H1 (cell line): ENCODE measurements at regions not wholly inside any gene's neighbourhood (a gene's known extent, or its start where the extent isn't known, plus 50 kb on each side); places are given as distances from the start of the nearest gene placed in this dataset.

Experiments
- CTCF ChIA-PET: fragments of 300-600 bp; sonication (Branson Sonifier 250); formaldehyde crosslinking; loops from one replicate; lab custom pipeline; 2021; ENCODE audit not compliant: partially characterized antibody; lab: Charles Lee
- POLR2A ChIA-PET: fragments of 300-600 bp; sonication (Branson Sonifier 250); formaldehyde crosslinking; loops from one replicate; lab custom pipeline; 2021; ENCODE audit warnings: inconsistent platforms; ENCODE audit not compliant: partially characterized antibody; lab: Charles Lee
- DNase-seq, 2 experiments: peaks; one replicate each; pipeline versions ENCODE4 v3.0.0 to v3.0.0-alpha.2; 2010 to 2022; ENCODE audit warnings: low spot score in 2 of 2, low read depth in 1 of 2, mixed read lengths in 1 of 2
- FAIRE-seq: peaks from 2 replicates; lab custom pipeline; 2011; peaks lifted over from hg19 to GRCh38; lab: Jason Lieb, UNC
- H2AFZ ChIP-seq: 2 replicates; pipeline ENCODE4 v1.8.1; 2012; ENCODE audit warnings: low read length, inconsistent platforms
- H2AK5ac ChIP-seq: 2 replicates; pipeline ENCODE4 v1.6.1; 2013; ENCODE audit warnings: low read depth, low read length
- H2BK120ac ChIP-seq: replicated peaks from 2 replicates; pipeline ENCODE3; 2013; ENCODE audit warnings: low read depth, low read length, inconsistent platforms
- H2BK12ac ChIP-seq: 2 replicates; pipeline ENCODE4 v1.6.1; 2013; ENCODE audit warnings: low read depth, low read length
- H2BK15ac ChIP-seq: 2 replicates; pipeline ENCODE4 v1.6.1; 2013; ENCODE audit warnings: low read length
- H2BK20ac ChIP-seq: 2 replicates; pipeline ENCODE4 v1.6.1; 2013; ENCODE audit warnings: low read length
- H2BK5ac ChIP-seq: 2 replicates; pipeline ENCODE4 v1.6.1; 2013; ENCODE audit warnings: low read depth, low read length
- H3K14ac ChIP-seq: 2 replicates; pipeline ENCODE4 v1.6.1; 2013; ENCODE audit warnings: inconsistent platforms; ENCODE audit not compliant: insufficient read length
- H3K18ac ChIP-seq: 2 replicates; pipeline ENCODE4 v1.6.1; 2013; ENCODE audit warnings: low read length; ENCODE audit errors: extremely low read depth
- H3K23ac ChIP-seq: 2 replicates; pipeline ENCODE4 v1.6.1; 2013; ENCODE audit warnings: inconsistent platforms; ENCODE audit not compliant: insufficient read length
- H3K23me2 ChIP-seq: 2 replicates; pipeline ENCODE4 v1.6.1; 2013; ENCODE audit warnings: low read depth, low read length
- H3K27ac ChIP-seq: 2 replicates; pipeline ENCODE4 v1.6.1; 2011; ENCODE audit warnings: low read depth, low read length, inconsistent platforms
- H3K27me3 ChIP-seq, 4 experiments: replicated peaks in 1 of 4; 1 replicate in 1 of 4; 2 replicates in 3 of 4; pipeline versions ENCODE4 v1.6.1 to v1.8.1; 2011 to 2013; ENCODE audit warnings: low read length in 3 of 4, mild to moderate bottlenecking in 3 of 4, inconsistent platforms in 2 of 4, mixed read lengths in 2 of 4, moderate library complexity in 1 of 4; ENCODE audit not compliant: control insufficient read depth in 3 of 4, insufficient read depth in 3 of 4; ENCODE audit errors: extremely low read depth in 1 of 4
- H3K36me3 ChIP-seq, 4 experiments: 2 replicates each; pipeline versions ENCODE4 v1.6.1 to v1.8.1; 2011 to 2013; ENCODE audit warnings: mild to moderate bottlenecking in 4 of 4, low read length in 3 of 4, moderate library complexity in 2 of 4, control low read depth in 1 of 4, inconsistent platforms in 1 of 4; ENCODE audit not compliant: insufficient read depth in 4 of 4, control insufficient read depth in 2 of 4
- H3K4ac ChIP-seq: replicated peaks from 2 replicates; pipeline ENCODE3; 2013; ENCODE audit warnings: low read length, low read depth, mixed read lengths, inconsistent platforms; ENCODE audit not compliant: insufficient read length
- H3K4me1 ChIP-seq, 4 experiments: replicated peaks in 1 of 4; 1 replicate in 1 of 4; 2 replicates in 3 of 4; pipeline versions ENCODE4 v1.6.1 to v1.8.1; 2011 to 2013; ENCODE audit warnings: low read length in 3 of 4, inconsistent platforms in 2 of 4, mixed read lengths in 1 of 4; ENCODE audit not compliant: insufficient read depth in 4 of 4, control insufficient read depth in 3 of 4
- H3K4me2 ChIP-seq, 2 experiments: 2 replicates each; pipeline versions ENCODE4 v1.6.1 to v1.8.1; 2011 to 2013; ENCODE audit warnings: low read depth in 2 of 2, low read length in 2 of 2, control low read depth in 1 of 2, inconsistent platforms in 1 of 2, mild to moderate bottlenecking in 1 of 2; ENCODE audit not compliant: insufficient read depth in 1 of 2
- H3K4me3 ChIP-seq, 4 experiments: fragments of 200-600, 300-600 bp in 1 of 4; sonication (generic), shearing (Covaris generic), sonication (Bioruptor Twin) in 1 of 4; 2 replicates each; pipeline versions ENCODE4 v1.5.1 to v1.8.1; 2011 to 2016; ENCODE audit warnings: low read length in 4 of 4, low read depth in 3 of 4, control low read depth in 2 of 4, inconsistent platforms in 2 of 4, mild to moderate bottlenecking in 2 of 4, mixed read lengths in 1 of 4, moderate library complexity in 1 of 4; ENCODE audit not compliant: insufficient read depth in 2 of 4; ENCODE audit errors: extremely low read depth in 1 of 4
- H3K56ac ChIP-seq: replicated peaks from 2 replicates; pipeline ENCODE3; 2013; ENCODE audit warnings: low read depth, mild to moderate bottlenecking, mixed read lengths, low read length, inconsistent platforms; ENCODE audit not compliant: insufficient read length
- H3K79me1 ChIP-seq: 2 replicates; pipeline ENCODE4 v1.6.1; 2013; ENCODE audit warnings: low read depth, low read length, control low read depth
- H3K79me2 ChIP-seq, 2 experiments: 2 replicates each; pipeline versions ENCODE4 v1.6.1 to v1.8.1; 2012 to 2013; ENCODE audit warnings: low read length in 2 of 2, mild to moderate bottlenecking in 2 of 2, inconsistent platforms in 1 of 2; ENCODE audit not compliant: insufficient read depth in 2 of 2, control insufficient read depth in 1 of 2
- H3K9ac ChIP-seq, 4 experiments: replicated peaks in 1 of 4; 1 replicate in 1 of 4; 2 replicates in 3 of 4; pipeline versions ENCODE4 v1.6.1 to v1.8.1; 2011 to 2013; ENCODE audit warnings: low read depth in 3 of 4, low read length in 3 of 4, control low read depth in 2 of 4, mild to moderate bottlenecking in 2 of 4, moderate library complexity in 2 of 4, inconsistent platforms in 1 of 4; ENCODE audit errors: extremely low read depth in 1 of 4
- H3K9me3 ChIP-seq, 2 experiments: 2 replicates each; pipeline versions ENCODE4 v1.6.1 to v1.8.1; 2012 to 2013; ENCODE audit warnings: mild to moderate bottlenecking in 2 of 2, moderate library complexity in 2 of 2, control low read depth in 1 of 2, inconsistent platforms in 1 of 2, low read depth in 1 of 2, low read length in 1 of 2, mixed read lengths in 1 of 2; ENCODE audit not compliant: insufficient read depth in 2 of 2
- H4K20me1 ChIP-seq, 2 experiments: replicated peaks in 1 of 2; 2 replicates each; pipeline versions ENCODE3 to v1.8.1; 2011 to 2013; ENCODE audit warnings: inconsistent platforms in 2 of 2, low read length in 2 of 2, mild to moderate bottlenecking in 1 of 2; ENCODE audit not compliant: insufficient read depth in 2 of 2, control insufficient read depth in 1 of 2
- H4K5ac ChIP-seq: 2 replicates; pipeline ENCODE4 v1.6.1; 2013; ENCODE audit warnings: low read length, low read depth, mixed read lengths, inconsistent platforms; ENCODE audit not compliant: insufficient read length
- H4K8ac ChIP-seq: 2 replicates; pipeline ENCODE4 v1.8.0; 2013; ENCODE audit warnings: mild to moderate bottlenecking, moderate library complexity, low read length, inconsistent platforms; ENCODE audit not compliant: insufficient read depth; ENCODE audit errors: extremely low read depth
- H4K91ac ChIP-seq: replicated peaks from 2 replicates; pipeline ENCODE3; 2013; ENCODE audit warnings: low read length, mixed read lengths, inconsistent platforms; ENCODE audit not compliant: insufficient read length
- EGR1 ChIP-seq: IDR thresholded peaks from 2 replicates; pipeline ENCODE4 v1.6.1; 2011; ENCODE audit warnings: low read depth, low read length, borderline replicate concordance
- EP300 ChIP-seq, 2 experiments: IDR thresholded peaks; 1 replicate in 1 of 2; 2 replicates in 1 of 2; pipeline ENCODE4 v1.6.1; 2011 to 2012; ENCODE audit warnings: low read depth in 2 of 2, low read length in 2 of 2, mild to moderate bottlenecking in 2 of 2, borderline replicate concordance in 1 of 2, inconsistent platforms in 1 of 2, moderate library complexity in 1 of 2
- TEAD4 ChIP-seq: IDR thresholded peaks from 2 replicates; pipeline ENCODE4 v1.6.1; 2012; ENCODE audit warnings: low read depth, low read length, inconsistent platforms, mixed read lengths

DNA sequence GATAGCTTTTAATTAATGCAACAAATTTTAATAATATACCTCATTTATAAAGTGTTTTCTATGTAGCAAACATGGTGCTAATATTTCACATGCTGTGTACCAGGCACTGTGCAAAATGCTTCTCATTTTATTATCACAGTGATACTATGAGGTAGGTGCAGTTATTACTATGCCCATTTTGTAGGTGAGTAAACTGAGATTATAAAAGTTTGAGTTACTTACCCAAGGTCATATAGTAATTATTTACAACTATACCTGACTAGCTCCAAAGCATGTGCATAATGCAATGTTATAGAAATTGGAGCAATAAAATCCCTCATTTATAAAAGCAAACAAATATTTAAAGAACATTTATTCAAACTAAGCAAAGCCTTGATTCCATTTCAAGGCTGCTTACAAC, 54.5 kb upstream of the DCBLD2 start:
- H3K4me1 ChIP-seq, result no peaks in the 10 kb centered on the region
- no peak overlapping the region for H4K91ac ChIP-seq
- no peak overlapping the region for H4K5ac ChIP-seq
- no peaks in the 10 kb centered on the region for H3K36me3 ChIP-seq
- no peaks in the 10 kb centered on the region for H3K23me2 ChIP-seq
- H2AK5ac ChIP-seq, result no peak overlapping the region
- no peak overlapping the region for H3K4me3 ChIP-seq
- H3K9me3 ChIP-seq, result no peaks in the 10 kb centered on the region
- no peak for FAIRE-seq
- no peak overlapping the region for H3K4me2 ChIP-seq
- H2AFZ ChIP-seq, result no peak overlapping the region
- no peak overlapping the region for H3K4ac ChIP-seq
- H3K79me2 ChIP-seq, result no peaks in the 10 kb centered on the region
- no peak overlapping the region for H2BK20ac ChIP-seq
- H3K9ac ChIP-seq, result no peak overlapping the region
- no peak overlapping the region for H2BK15ac ChIP-seq
- no peaks in the 10 kb centered on the region for H4K20me1 ChIP-seq
- no peak for DNase-seq
- no peaks in the 10 kb centered on the region for H3K27me3 ChIP-seq
- H3K56ac ChIP-seq, result no peak overlapping the region
- no peak overlapping the region for H3K14ac ChIP-seq
- POLR2A ChIA-PET, result interaction anchor here (0.6 kb wide), 1 partner anchor 114 kb away, joined by 3 read pairs; no protein-coding TSS in a partner anchor
- TF ChIP-seq EP300 (IDR thresholded peaks at IDR 0.05; ENCODE audit: borderline replicate concordance in 1 of 2, low read depth in 2 of 2, low read length in 2 of 2) (no peak), EGR1 (no peak), TEAD4 (no peak)
- H4K8ac ChIP-seq, result no peak overlapping the region
- no peak overlapping the region for H3K27ac ChIP-seq
- H3K18ac ChIP-seq, result no peak overlapping the region
- H3K23ac ChIP-seq, result no peak overlapping the region
- CTCF ChIA-PET, result no interaction called here
- H2BK12ac ChIP-seq, result no peak overlapping the region
- H2BK5ac ChIP-seq, result no peak overlapping the region
- H2BK120ac ChIP-seq, result no peak overlapping the region
- no peaks in the 10 kb centered on the region for H3K79me1 ChIP-seq
